H1 (cell line): ENCODE measurements at regions not wholly inside any gene's neighbourhood (a gene's known extent, or its start where the extent isn't known, plus 50 kb on each side); places are given as distances from the start of the nearest gene placed in this dataset.

Experiments
- CTCF ChIA-PET: fragments of 300-600 bp; sonication (Branson Sonifier 250); formaldehyde crosslinking; loops from one replicate; lab custom pipeline; 2021; ENCODE audit not compliant: partially characterized antibody; lab: Charles Lee
- POLR2A ChIA-PET: fragments of 300-600 bp; sonication (Branson Sonifier 250); formaldehyde crosslinking; loops from one replicate; lab custom pipeline; 2021; ENCODE audit warnings: inconsistent platforms; ENCODE audit not compliant: partially characterized antibody; lab: Charles Lee
- DNase-seq, 2 experiments: peaks; one replicate each; pipeline versions ENCODE4 v3.0.0 to v3.0.0-alpha.2; 2010 to 2022; ENCODE audit warnings: low spot score in 2 of 2, low read depth in 1 of 2, mixed read lengths in 1 of 2
- FAIRE-seq: peaks from 2 replicates; lab custom pipeline; 2011; peaks lifted over from hg19 to GRCh38; lab: Jason Lieb, UNC
- H2AFZ ChIP-seq: 2 replicates; pipeline ENCODE4 v1.8.1; 2012; ENCODE audit warnings: low read length, inconsistent platforms
- H2AK5ac ChIP-seq: 2 replicates; pipeline ENCODE4 v1.6.1; 2013; ENCODE audit warnings: low read depth, low read length
- H2BK120ac ChIP-seq: replicated peaks from 2 replicates; pipeline ENCODE3; 2013; ENCODE audit warnings: low read depth, low read length, inconsistent platforms
- H2BK12ac ChIP-seq: 2 replicates; pipeline ENCODE4 v1.6.1; 2013; ENCODE audit warnings: low read depth, low read length
- H2BK15ac ChIP-seq: 2 replicates; pipeline ENCODE4 v1.6.1; 2013; ENCODE audit warnings: low read length
- H2BK20ac ChIP-seq: 2 replicates; pipeline ENCODE4 v1.6.1; 2013; ENCODE audit warnings: low read length
- H2BK5ac ChIP-seq: 2 replicates; pipeline ENCODE4 v1.6.1; 2013; ENCODE audit warnings: low read depth, low read length
- H3K14ac ChIP-seq: 2 replicates; pipeline ENCODE4 v1.6.1; 2013; ENCODE audit warnings: inconsistent platforms; ENCODE audit not compliant: insufficient read length
- H3K18ac ChIP-seq: 2 replicates; pipeline ENCODE4 v1.6.1; 2013; ENCODE audit warnings: low read length; ENCODE audit errors: extremely low read depth
- H3K23ac ChIP-seq: 2 replicates; pipeline ENCODE4 v1.6.1; 2013; ENCODE audit warnings: inconsistent platforms; ENCODE audit not compliant: insufficient read length
- H3K23me2 ChIP-seq: 2 replicates; pipeline ENCODE4 v1.6.1; 2013; ENCODE audit warnings: low read depth, low read length
- H3K27ac ChIP-seq: 2 replicates; pipeline ENCODE4 v1.6.1; 2011; ENCODE audit warnings: low read depth, low read length, inconsistent platforms
- H3K27me3 ChIP-seq, 4 experiments: replicated peaks in 1 of 4; 1 replicate in 1 of 4; 2 replicates in 3 of 4; pipeline versions ENCODE4 v1.6.1 to v1.8.1; 2011 to 2013; ENCODE audit warnings: low read length in 3 of 4, mild to moderate bottlenecking in 3 of 4, inconsistent platforms in 2 of 4, mixed read lengths in 2 of 4, moderate library complexity in 1 of 4; ENCODE audit not compliant: control insufficient read depth in 3 of 4, insufficient read depth in 3 of 4; ENCODE audit errors: extremely low read depth in 1 of 4
- H3K36me3 ChIP-seq, 4 experiments: 2 replicates each; pipeline versions ENCODE4 v1.6.1 to v1.8.1; 2011 to 2013; ENCODE audit warnings: mild to moderate bottlenecking in 4 of 4, low read length in 3 of 4, moderate library complexity in 2 of 4, control low read depth in 1 of 4, inconsistent platforms in 1 of 4; ENCODE audit not compliant: insufficient read depth in 4 of 4, control insufficient read depth in 2 of 4
- H3K4ac ChIP-seq: replicated peaks from 2 replicates; pipeline ENCODE3; 2013; ENCODE audit warnings: low read length, low read depth, mixed read lengths, inconsistent platforms; ENCODE audit not compliant: insufficient read length
- H3K4me1 ChIP-seq, 4 experiments: replicated peaks in 1 of 4; 1 replicate in 1 of 4; 2 replicates in 3 of 4; pipeline versions ENCODE4 v1.6.1 to v1.8.1; 2011 to 2013; ENCODE audit warnings: low read length in 3 of 4, inconsistent platforms in 2 of 4, mixed read lengths in 1 of 4; ENCODE audit not compliant: insufficient read depth in 4 of 4, control insufficient read depth in 3 of 4
- H3K4me2 ChIP-seq, 2 experiments: 2 replicates each; pipeline versions ENCODE4 v1.6.1 to v1.8.1; 2011 to 2013; ENCODE audit warnings: low read depth in 2 of 2, low read length in 2 of 2, control low read depth in 1 of 2, inconsistent platforms in 1 of 2, mild to moderate bottlenecking in 1 of 2; ENCODE audit not compliant: insufficient read depth in 1 of 2
- H3K4me3 ChIP-seq, 4 experiments: fragments of 200-600, 300-600 bp in 1 of 4; sonication (generic), shearing (Covaris generic), sonication (Bioruptor Twin) in 1 of 4; 2 replicates each; pipeline versions ENCODE4 v1.5.1 to v1.8.1; 2011 to 2016; ENCODE audit warnings: low read length in 4 of 4, low read depth in 3 of 4, control low read depth in 2 of 4, inconsistent platforms in 2 of 4, mild to moderate bottlenecking in 2 of 4, mixed read lengths in 1 of 4, moderate library complexity in 1 of 4; ENCODE audit not compliant: insufficient read depth in 2 of 4; ENCODE audit errors: extremely low read depth in 1 of 4
- H3K56ac ChIP-seq: replicated peaks from 2 replicates; pipeline ENCODE3; 2013; ENCODE audit warnings: low read depth, mild to moderate bottlenecking, mixed read lengths, low read length, inconsistent platforms; ENCODE audit not compliant: insufficient read length
- H3K79me1 ChIP-seq: 2 replicates; pipeline ENCODE4 v1.6.1; 2013; ENCODE audit warnings: low read depth, low read length, control low read depth
- H3K79me2 ChIP-seq, 2 experiments: 2 replicates each; pipeline versions ENCODE4 v1.6.1 to v1.8.1; 2012 to 2013; ENCODE audit warnings: low read length in 2 of 2, mild to moderate bottlenecking in 2 of 2, inconsistent platforms in 1 of 2; ENCODE audit not compliant: insufficient read depth in 2 of 2, control insufficient read depth in 1 of 2
- H3K9ac ChIP-seq, 4 experiments: replicated peaks in 1 of 4; 1 replicate in 1 of 4; 2 replicates in 3 of 4; pipeline versions ENCODE4 v1.6.1 to v1.8.1; 2011 to 2013; ENCODE audit warnings: low read depth in 3 of 4, low read length in 3 of 4, control low read depth in 2 of 4, mild to moderate bottlenecking in 2 of 4, moderate library complexity in 2 of 4, inconsistent platforms in 1 of 4; ENCODE audit errors: extremely low read depth in 1 of 4
- H3K9me3 ChIP-seq, 2 experiments: 2 replicates each; pipeline versions ENCODE4 v1.6.1 to v1.8.1; 2012 to 2013; ENCODE audit warnings: mild to moderate bottlenecking in 2 of 2, moderate library complexity in 2 of 2, control low read depth in 1 of 2, inconsistent platforms in 1 of 2, low read depth in 1 of 2, low read length in 1 of 2, mixed read lengths in 1 of 2; ENCODE audit not compliant: insufficient read depth in 2 of 2
- H4K20me1 ChIP-seq, 2 experiments: replicated peaks in 1 of 2; 2 replicates each; pipeline versions ENCODE3 to v1.8.1; 2011 to 2013; ENCODE audit warnings: inconsistent platforms in 2 of 2, low read length in 2 of 2, mild to moderate bottlenecking in 1 of 2; ENCODE audit not compliant: insufficient read depth in 2 of 2, control insufficient read depth in 1 of 2
- H4K5ac ChIP-seq: 2 replicates; pipeline ENCODE4 v1.6.1; 2013; ENCODE audit warnings: low read length, low read depth, mixed read lengths, inconsistent platforms; ENCODE audit not compliant: insufficient read length
- H4K8ac ChIP-seq: 2 replicates; pipeline ENCODE4 v1.8.0; 2013; ENCODE audit warnings: mild to moderate bottlenecking, moderate library complexity, low read length, inconsistent platforms; ENCODE audit not compliant: insufficient read depth; ENCODE audit errors: extremely low read depth
- H4K91ac ChIP-seq: replicated peaks from 2 replicates; pipeline ENCODE3; 2013; ENCODE audit warnings: low read length, mixed read lengths, inconsistent platforms; ENCODE audit not compliant: insufficient read length
- E2F6 ChIP-seq: IDR thresholded peaks from 2 replicates; pipeline ENCODE4 v1.6.1; 2012; ENCODE audit warnings: inconsistent platforms
- MAFK ChIP-seq: IDR thresholded peaks from 2 replicates; pipeline ENCODE4 v1.6.1; 2012; ENCODE audit warnings: low read depth, mild to moderate bottlenecking, improper control_type of control experiment, low read length
- SAP30 ChIP-seq: fragments of 300-600 bp; sonication (generic); IDR thresholded peaks from 2 replicates; pipeline ENCODE4 v1.7.1; 2012; ENCODE audit warnings: low read length, moderate library complexity, mild to moderate bottlenecking, inconsistent platforms; ENCODE audit not compliant: insufficient read depth, insufficient replicate concordance
- SIRT6 ChIP-seq: IDR thresholded peaks from one replicate; pipeline ENCODE4 v1.7.1; 2012; ENCODE audit warnings: low read length, inconsistent platforms
- SIX5 ChIP-seq: IDR thresholded peaks from 2 replicates; pipeline ENCODE4 v1.6.1; 2011; ENCODE audit warnings: mild to moderate bottlenecking, low read depth, low read length
- TAF7 ChIP-seq: optimal IDR thresholded peaks from 2 replicates; pipeline ENCODE3; 2011; ENCODE audit warnings: low read depth, mild to moderate bottlenecking, inconsistent platforms, low read length, moderate library complexity, borderline replicate concordance
- WGBS, 2 experiments: shearing (Covaris generic) in 1 of 2; methylation state at CpG; one replicate each; pipeline versions ENCODE4 v1.1.6 to v1.1.7; 2013 to 2015; ENCODE audit warnings: low lambda C conversion rate in 2 of 2, mixed read lengths in 2 of 2, inconsistent platforms in 1 of 2, low coverage in 1 of 2, missing lambda C conversion rate in 1 of 2; ENCODE audit not compliant: insufficient replicate concordance in 2 of 2, insufficient coverage in 1 of 2, insufficient read length in 1 of 2; ENCODE audit errors: extremely low coverage in 1 of 2, missing lambda C conversion rate in 1 of 2; 5-methylcytosine and 5-hydroxymethylcytosine counted together

GRCh38 chr5:3954633-3955032, 359.0 kb downstream of the IRX1 start:
- no peaks in the 10 kb centered on the region for H3K9me3 ChIP-seq

More at GRCh38 chr5:3954633-3955032, 359.0 kb downstream of the IRX1 start:
- no peak overlapping the region for H2BK12ac ChIP-seq
- no peak overlapping the region for H3K18ac ChIP-seq
- peaks cover 2% of the 10 kb centered on the region for H3K79me1 ChIP-seq
- no peak overlapping the region for H4K8ac ChIP-seq
- ChIA-PET CTCF (no interaction called here), POLR2A (no interaction called here)
- no peak for TF ChIP-seq TAF7
- no peak for TF ChIP-seq SIX5
- no peak for TF ChIP-seq MAFK
- TF ChIP-seq SAP30 = no peak
- no peak for TF ChIP-seq E2F6
- TF ChIP-seq SIRT6 = no peak
- H4K5ac ChIP-seq = no peak overlapping the region
- no peak overlapping the region for H3K56ac ChIP-seq
- H3K4me1 ChIP-seq = no peaks in the 10 kb centered on the region
- H4K20me1 ChIP-seq = peaks cover 0 to 3% of the 10 kb centered on the region in 2 experiments
- H3K9ac ChIP-seq = no peak overlapping the region
- H3K14ac ChIP-seq = no peak overlapping the region
- no peak overlapping the region for H4K91ac ChIP-seq
- no peak overlapping the region for H3K4me2 ChIP-seq
- WGBS, 2 experiments = 77% methylated on average over 6 of the region's 6 CpGs; no CpG with 5 or more reads in 1 of the 2 experiments
- no peak overlapping the region for H3K27ac ChIP-seq
- no peak overlapping the region for H3K23ac ChIP-seq
- H2BK20ac ChIP-seq = no peak overlapping the region
- H3K36me3 ChIP-seq = no peaks in the 10 kb centered on the region
- no peaks in the 10 kb centered on the region for H3K23me2 ChIP-seq
- H2BK120ac ChIP-seq = no peak overlapping the region
- no peak overlapping the region for H2BK5ac ChIP-seq
- H2AFZ ChIP-seq = no peak overlapping the region
- H3K4me3 ChIP-seq = no peak overlapping the region
- FAIRE-seq (no peak), DNase-seq (no peak)
- H3K79me2 ChIP-seq = no peaks in the 10 kb centered on the region; a peak in 1 of 4 replicates
- H2AK5ac ChIP-seq = no peak overlapping the region
- H3K27me3 ChIP-seq = no peaks in the 10 kb centered on the region
- no peak overlapping the region for H2BK15ac ChIP-seq
- no peak overlapping the region for H3K4ac ChIP-seq
